GM13976 (cell line): ENCODE measurements at regions not wholly inside any gene's neighbourhood (a gene's known extent, or its start where the extent isn't known, plus 50 kb on each side); places are given as distances from the start of the nearest gene placed in this dataset.

Experiments used
- DNase-seq: peaks from one replicate; pipeline ENCODE4 v3.0.0; 2012; ENCODE audit warnings: low spot score
- in situ Hi-C: fragments of 300-500 bp; cut with MboI; formaldehyde crosslinking; loops from one replicate; pipeline ENCODE4 v1.12.0; 2022; ENCODE audit warnings: low sequenced_read_pairs, mixed read lengths, inconsistent platforms; ENCODE audit not compliant: unreplicated experiment
- TF ChIP-seq, protein P1 (sequence below): IDR thresholded peaks from 2 replicates; pipeline ENCODE4 v1.5.1; 2012; ENCODE audit warnings: borderline replicate concordance, mild to moderate bottlenecking; ENCODE audit not compliant: insufficient read depth; ENCODE audit errors: extremely low read depth, missing control alignments, control extremely low read depth

DNA sequence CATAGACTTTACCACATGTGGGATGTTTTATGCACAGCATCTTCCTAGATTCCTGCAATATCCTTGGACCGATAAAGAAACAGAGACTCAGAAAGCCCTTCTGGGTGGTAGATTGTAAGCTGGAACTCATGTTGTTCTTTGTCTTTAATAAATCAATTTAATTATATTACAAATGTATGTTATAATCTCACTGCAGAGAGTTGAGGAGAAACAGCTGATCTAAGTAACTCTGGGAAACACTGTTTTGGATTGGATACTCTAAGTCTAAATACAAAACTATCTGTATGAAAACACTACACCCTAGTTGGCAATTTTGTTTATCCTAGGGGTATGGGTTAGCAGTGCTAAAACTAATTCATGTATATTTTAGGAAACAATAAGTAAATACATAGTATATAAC is 1015.2 kb downstream of the XPNPEP1 start:
- in situ Hi-C loops, result no loop called here
- TF ChIP-seq, protein P1, sequence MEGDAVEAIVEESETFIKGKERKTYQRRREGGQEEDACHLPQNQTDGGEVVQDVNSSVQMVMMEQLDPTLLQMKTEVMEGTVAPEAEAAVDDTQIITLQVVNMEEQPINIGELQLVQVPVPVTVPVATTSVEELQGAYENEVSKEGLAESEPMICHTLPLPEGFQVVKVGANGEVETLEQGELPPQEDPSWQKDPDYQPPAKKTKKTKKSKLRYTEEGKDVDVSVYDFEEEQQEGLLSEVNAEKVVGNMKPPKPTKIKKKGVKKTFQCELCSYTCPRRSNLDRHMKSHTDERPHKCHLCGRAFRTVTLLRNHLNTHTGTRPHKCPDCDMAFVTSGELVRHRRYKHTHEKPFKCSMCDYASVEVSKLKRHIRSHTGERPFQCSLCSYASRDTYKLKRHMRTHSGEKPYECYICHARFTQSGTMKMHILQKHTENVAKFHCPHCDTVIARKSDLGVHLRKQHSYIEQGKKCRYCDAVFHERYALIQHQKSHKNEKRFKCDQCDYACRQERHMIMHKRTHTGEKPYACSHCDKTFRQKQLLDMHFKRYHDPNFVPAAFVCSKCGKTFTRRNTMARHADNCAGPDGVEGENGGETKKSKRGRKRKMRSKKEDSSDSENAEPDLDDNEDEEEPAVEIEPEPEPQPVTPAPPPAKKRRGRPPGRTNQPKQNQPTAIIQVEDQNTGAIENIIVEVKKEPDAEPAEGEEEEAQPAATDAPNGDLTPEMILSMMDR, result no peak
- DNase-seq, result no peak

DNA sequence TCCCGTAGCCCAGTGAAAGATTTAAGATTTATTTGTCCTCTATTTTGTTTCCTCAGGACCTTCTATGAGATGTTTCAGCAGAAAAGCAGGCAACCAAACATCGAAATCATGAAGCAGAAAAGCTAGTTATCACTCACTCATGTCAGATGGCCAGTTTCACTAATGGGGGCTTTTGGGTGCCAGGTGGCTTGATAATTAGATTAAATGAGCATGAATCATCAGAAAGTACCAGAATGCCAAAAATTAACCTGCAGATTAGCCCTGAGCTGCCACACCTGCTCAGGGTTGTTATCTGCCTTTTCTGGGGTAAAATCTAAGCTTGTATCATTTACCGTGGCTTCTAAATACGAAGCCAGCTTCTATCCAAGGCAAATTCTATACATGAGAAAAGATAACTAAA is 1017.5 kb downstream of the XPNPEP1 start:
- DNase-seq, result no peak
- TF ChIP-seq, protein P1, result no peak
- in situ Hi-C loops, result no loop called here

DNA sequence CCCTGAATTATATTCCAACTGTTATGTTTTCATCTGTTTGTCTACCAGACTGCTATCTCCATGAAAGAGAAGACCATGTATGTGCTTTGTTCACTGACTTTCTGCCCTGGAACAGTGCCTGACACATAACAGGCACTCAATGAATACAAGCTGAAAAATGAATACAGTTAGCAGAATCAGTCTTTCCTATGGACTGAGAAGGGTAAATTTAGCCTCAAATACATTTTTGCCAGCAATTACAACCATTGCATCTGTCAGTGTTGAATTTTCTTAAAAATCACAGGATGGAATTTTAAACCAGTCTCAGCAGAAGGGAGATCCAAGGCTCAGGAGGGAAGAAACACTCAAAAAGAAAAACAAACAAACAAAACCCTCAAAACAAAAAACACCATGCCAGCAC is 1018.1 kb downstream of the XPNPEP1 start:
- in situ Hi-C loops, result no loop called here
- TF ChIP-seq, protein P1, result no peak

DNA sequence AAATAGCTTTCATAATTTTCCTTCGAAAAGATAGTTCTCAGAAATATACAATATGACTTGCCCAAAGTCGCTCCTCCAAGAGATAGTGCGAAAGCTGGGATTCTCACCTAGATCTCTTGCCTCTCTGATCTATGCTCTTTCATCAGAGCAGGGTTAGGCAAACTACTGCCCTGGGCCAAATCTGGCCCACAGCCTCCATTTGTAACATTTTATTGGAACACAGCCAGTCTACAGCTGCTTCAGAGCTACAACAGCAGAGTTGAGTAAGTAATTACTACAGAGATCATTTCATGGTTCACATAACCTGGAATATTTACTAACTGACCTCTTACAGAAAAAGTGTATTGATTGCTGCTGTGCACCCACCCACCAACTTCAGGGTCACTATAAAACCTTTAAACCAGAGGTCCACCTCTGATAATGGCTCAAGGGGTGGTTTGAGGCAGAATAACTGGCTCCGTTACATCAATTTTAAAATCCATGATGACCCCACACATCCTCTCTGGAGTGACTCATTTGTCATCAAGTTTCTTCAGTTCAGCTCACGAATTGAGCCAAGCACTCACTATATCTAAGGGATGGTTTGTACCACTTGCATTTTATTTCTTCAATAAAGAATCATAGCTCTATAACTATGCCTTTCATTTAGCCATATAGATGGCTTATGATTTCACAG is 1019.0 kb downstream of the XPNPEP1 start:
- TF ChIP-seq, protein P1, result no peak
- in situ Hi-C loops, result no loop called here
- DNase-seq, result no peak

More for the DNA sequence above, 1018.1 kb downstream of the XPNPEP1 start:
- DNase-seq, result no peak

DNA sequence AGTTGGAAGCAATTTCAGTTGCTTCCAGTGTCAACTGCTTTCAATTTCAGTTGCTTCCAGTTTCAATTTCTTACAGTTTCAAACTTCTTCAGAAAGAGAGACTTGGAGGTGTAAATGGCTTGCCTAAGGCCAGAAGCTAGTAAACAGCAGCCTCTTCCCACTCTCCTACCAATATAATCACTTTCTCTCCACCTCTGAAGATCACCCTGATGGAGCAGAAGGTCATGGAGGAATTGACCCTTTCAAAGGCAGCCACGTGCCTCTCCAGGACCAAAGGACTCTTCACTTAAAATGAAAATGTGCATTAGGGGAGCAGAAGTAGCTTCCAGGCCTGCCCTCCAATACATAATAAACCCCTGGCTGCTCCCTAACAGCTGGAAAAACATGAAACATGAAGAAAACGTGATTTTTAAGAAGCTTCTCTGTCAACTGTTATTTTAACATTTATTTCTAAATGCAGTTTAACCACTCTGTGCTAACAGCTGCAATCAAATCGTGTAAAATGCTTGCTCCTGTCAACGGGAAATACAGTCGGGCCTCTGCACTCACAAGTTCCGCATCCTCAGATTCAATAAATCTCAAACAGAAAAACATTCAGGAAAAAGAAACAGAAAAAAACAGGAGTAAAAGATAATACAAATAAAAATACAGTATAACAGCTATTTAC is 1020.6 kb downstream of the XPNPEP1 start:
- in situ Hi-C loops, result no loop called here

DNA sequence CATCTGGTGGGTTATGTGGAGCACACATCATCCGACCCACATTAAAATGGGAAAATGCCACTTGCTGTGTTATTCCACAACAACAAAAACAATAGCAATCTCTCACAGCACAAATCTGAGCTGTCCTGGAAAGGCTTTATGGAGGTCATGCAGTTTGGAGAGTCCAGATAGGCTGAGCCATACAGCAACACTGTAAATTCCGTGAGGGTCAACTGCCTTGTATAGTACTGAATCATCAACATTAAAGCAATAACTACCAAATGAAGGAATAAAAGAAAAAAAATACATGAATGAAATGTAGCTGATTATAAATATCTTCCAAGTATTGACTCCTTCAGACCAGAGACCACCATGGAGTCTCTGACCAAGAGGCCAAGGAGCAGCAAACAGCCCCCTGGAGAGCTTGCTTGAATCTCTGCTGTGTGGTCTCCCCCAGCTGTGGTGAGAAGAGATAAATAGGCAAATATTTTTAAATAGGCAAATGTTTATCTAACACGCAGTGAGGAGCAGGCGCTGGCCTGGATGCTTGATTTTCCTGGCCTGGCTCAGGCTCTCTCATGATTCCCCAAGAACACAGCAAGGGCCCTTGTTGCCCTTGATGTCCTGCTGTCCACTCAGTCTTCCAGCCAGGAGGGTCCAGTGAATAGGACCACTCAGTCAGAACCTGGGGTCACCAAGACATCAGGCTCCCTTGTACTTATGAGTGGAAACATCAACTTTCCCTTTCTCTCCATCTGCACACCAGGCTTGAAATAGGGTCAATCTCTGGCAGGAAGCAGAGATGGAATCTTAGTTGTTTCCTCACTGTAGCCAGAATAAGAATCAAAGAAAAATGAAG is 1021.3 kb downstream of the XPNPEP1 start:
- no peak for DNase-seq
- TF ChIP-seq, protein P1, result no peak
- in situ Hi-C loops, result no loop called here

More for the DNA sequence above, 1020.6 kb downstream of the XPNPEP1 start:
- DNase-seq, result no peak
- TF ChIP-seq, protein P1, result no peak
